GM12878 (cell line): ENCODE measurements at regions not wholly inside any gene's neighbourhood (a gene's known extent, or its start where the extent isn't known, plus 50 kb on each side); places are given as distances from the start of the nearest gene placed in this dataset.
A peak's percentile ranks its signal among the peaks of the same experiment; 100 is the strongest.

Experiments
- ATAC-seq: fragments of 200-7000 bp; cut with Tn5 transposase; 3 replicates; pipeline ENCODE4 v1.9.1; 2020; ENCODE audit warnings: mild to moderate bottlenecking, moderate library complexity
- BruUV-seq: library from RNA; stranded (reverse); fragments of 400-500 nt; replicated peaks from 2 replicates; lab custom pipeline; 2021; lab: Mats Ljungman, UMichigan
- CTCF ChIA-PET: fragments of 300-600 bp; sonication (Branson Sonifier 250); formaldehyde crosslinking; extraction: SDS; loops from one replicate; lab custom pipeline; 2021; ENCODE audit warnings: inconsistent platforms; lab: Yijun Ruan, JAX
- POLR2A ChIA-PET: fragments of 350-600 bp; formaldehyde crosslinking; extraction: SDS; loops from one replicate; lab custom pipeline; 2021; ENCODE audit warnings: inconsistent platforms; lab: Charles Lee
- RAD21 ChIA-PET: fragments of 300-600 bp; sonication (Branson Sonifier 250); formaldehyde crosslinking; loops from one replicate; lab custom pipeline; 2023; ENCODE audit warnings: antibody characterized with exemption; ENCODE audit not compliant: unreplicated experiment; lab: Charles Lee
- SMC1A ChIA-PET: fragments of 300-600 bp; sonication (Branson Sonifier 250); formaldehyde crosslinking; loops from one replicate; lab custom pipeline; 2023; ENCODE audit not compliant: unreplicated experiment, uncharacterized antibody; lab: Charles Lee
- DNase-seq: peaks from one replicate; pipeline ENCODE4 v3.0.0-alpha.2; 2011; ENCODE audit warnings: low read depth, low spot score
- FAIRE-seq: peaks from 3 replicates; lab custom pipeline; 2011; peaks lifted over from hg19 to GRCh38; lab: Jason Lieb, UNC
- H2AFZ ChIP-seq: 2 replicates; pipeline ENCODE4 v1.6.0; 2011; ENCODE audit warnings: low read depth, low read length, control low read depth; ENCODE audit not compliant: control insufficient read depth
- H3K27ac ChIP-seq: 2 replicates; pipeline ENCODE4 v1.5.1; 2011; ENCODE audit warnings: control low read depth; ENCODE audit not compliant: control insufficient read depth, insufficient read depth
- H3K27me3 ChIP-seq, 2 experiments: replicated peaks in 1 of 2; 2 replicates each; pipeline versions ENCODE4 v1.6.0 to v1.6.1; 2011; ENCODE audit warnings: low read length in 1 of 2; ENCODE audit not compliant: control insufficient read depth in 2 of 2, insufficient read depth in 2 of 2
- H3K36me3 ChIP-seq, 2 experiments: 2 replicates each; pipeline ENCODE4 v1.5.1; 2011; ENCODE audit warnings: low read length in 1 of 2; ENCODE audit not compliant: control insufficient read depth in 2 of 2, insufficient read depth in 2 of 2
- H3K4me1 ChIP-seq: 2 replicates; pipeline ENCODE4 v1.6.1; 2011; ENCODE audit warnings: mild to moderate bottlenecking, low read length, moderate library complexity, mixed read lengths; ENCODE audit not compliant: control insufficient read depth, insufficient read depth
- H3K4me2 ChIP-seq: 2 replicates; pipeline ENCODE4 v1.6.0; 2011; ENCODE audit warnings: control low read depth; ENCODE audit not compliant: control insufficient read depth, insufficient read depth
- H3K4me3 ChIP-seq: fragments of 200-600 bp; sonication (generic); 2 replicates; pipeline ENCODE4 v1.5.1; 2016
- H3K79me2 ChIP-seq: 2 replicates; pipeline ENCODE4 v1.6.0; 2011; ENCODE audit warnings: low read length; ENCODE audit not compliant: control insufficient read depth, insufficient read depth
- H3K9ac ChIP-seq: 2 replicates; pipeline ENCODE4 v1.8.0; 2011; ENCODE audit warnings: low read length, control low read depth, mixed read lengths; ENCODE audit not compliant: control insufficient read depth, insufficient read depth
- H3K9me3 ChIP-seq: replicated peaks from 3 replicates; pipeline ENCODE4 v1.5.1; 2011; ENCODE audit warnings: mild to moderate bottlenecking, low read length; ENCODE audit not compliant: control insufficient read depth, insufficient read depth
- H4K20me1 ChIP-seq: 2 replicates; pipeline ENCODE4 v1.6.0; 2011; ENCODE audit not compliant: control insufficient read depth, insufficient read depth
- BCL3 ChIP-seq: IDR thresholded peaks from 2 replicates; pipeline ENCODE4 v1.6.1; 2011; ENCODE audit warnings: borderline replicate concordance, low read depth, mild to moderate bottlenecking, moderate library complexity, low read length; ENCODE audit not compliant: insufficient read depth, poor library complexity, severe bottlenecking
- CBX5 ChIP-seq: sonication (generic); IDR thresholded peaks from 2 replicates; pipeline ENCODE4 v1.6.1; 2016; ENCODE audit warnings: low read depth, moderate library complexity, mild to moderate bottlenecking, inconsistent platforms
- DPF2 ChIP-seq: fragments of 450-650 bp; IDR thresholded peaks from 2 replicates; pipeline ENCODE4 v1.6.1; 2017; ENCODE audit warnings: mild to moderate bottlenecking
- ESRRA ChIP-seq: IDR thresholded peaks from 2 replicates; pipeline ENCODE4 v1.6.1; 2012; ENCODE audit warnings: mild to moderate bottlenecking, low read length, improper control_type of control experiment
- HDAC2 ChIP-seq: fragments of 200-600 bp; sonication (generic); IDR thresholded peaks from 2 replicates; pipeline ENCODE4 v1.6.1; 2017
- MTA2 ChIP-seq: fragments of 450-650 bp; IDR thresholded peaks from 2 replicates; pipeline ENCODE4 v1.6.1; 2016; ENCODE audit warnings: low read depth, mild to moderate bottlenecking, moderate library complexity
- NFIC ChIP-seq: IDR thresholded peaks from 2 replicates; pipeline ENCODE4 v1.6.1; 2012; ENCODE audit warnings: low read depth, mild to moderate bottlenecking, inconsistent platforms, low read length, moderate library complexity
- RCOR1 ChIP-seq: conservative IDR thresholded peaks from 2 replicates; pipeline ENCODE4 v1.6.1; 2012; ENCODE audit warnings: low read depth, low read length, improper control_type of control experiment
- RELB ChIP-seq: fragments of 450-650 bp; IDR thresholded peaks from 2 replicates; pipeline ENCODE4 v1.6.1; 2017; ENCODE audit warnings: low read depth, mild to moderate bottlenecking, moderate library complexity
- REST ChIP-seq: IDR thresholded peaks from 2 replicates; pipeline ENCODE4 v1.6.1; 2012; ENCODE audit warnings: mild to moderate bottlenecking, low read depth, low read length
- SKIL ChIP-seq: fragments of 450-650 bp; IDR thresholded peaks from 2 replicates; pipeline ENCODE4 v1.6.1; 2017; ENCODE audit warnings: mild to moderate bottlenecking, low read depth, inconsistent platforms; ENCODE audit not compliant: poor library complexity, severe bottlenecking
- SMARCA5 ChIP-seq: fragments of 450-650 bp; IDR thresholded peaks from 2 replicates; pipeline ENCODE4 v1.6.1; 2017; ENCODE audit warnings: mild to moderate bottlenecking
- SPI1 ChIP-seq: IDR thresholded peaks from 2 replicates; pipeline ENCODE4 v1.6.1; 2011; ENCODE audit warnings: low read depth, mild to moderate bottlenecking, low read length, moderate library complexity, borderline replicate concordance; ENCODE audit not compliant: insufficient read depth
- STAT1 ChIP-seq: fragments of 450-650 bp; conservative IDR thresholded peaks from 2 replicates; pipeline ENCODE4 v1.6.1; 2014; ENCODE audit warnings: antibody characterized with exemption, mild to moderate bottlenecking
- ZNF384 ChIP-seq: IDR thresholded peaks from 2 replicates; pipeline ENCODE4 v1.6.1; 2012; ENCODE audit warnings: low read depth, mild to moderate bottlenecking, low read length, improper control_type of control experiment, borderline replicate concordance
- WGBS: methylation state at CpG from one replicate; pipeline ENCODE4 v1.1.6; 2016; ENCODE audit warnings: low lambda C conversion rate; ENCODE audit not compliant: insufficient replicate concordance, insufficient coverage; ENCODE audit errors: missing lambda C conversion rate; 5-methylcytosine and 5-hydroxymethylcytosine counted together
- in situ Hi-C: fragments of 300-500 bp; cut with MboI; formaldehyde crosslinking; loops from 9 replicates; pipeline ENCODE4 v1.14.3; 2018; ENCODE audit warnings: mixed read lengths
- intact Hi-C: fragments of 100-400 bp; cut with micrococcal nuclease; formaldehyde crosslinking; loops from one replicate; pipeline ENCODE4 v1.14.2; 2022; ENCODE audit not compliant: unreplicated experiment

- TF ChIP-seq CBX5 (no peak), BCL3 (no peak)
Measured at GRCh38 chr11:15481871-15482270, 367.1 kb downstream of the INSC start (continued).

GRCh38 chr11:15483205-15483604 is 368.5 kb downstream of the INSC start:
- H4K20me1 ChIP-seq, result no peaks in the 10 kb centered on the region
- H3K9ac ChIP-seq, result no peak overlapping the region
- H3K4me2 ChIP-seq, result no peak overlapping the region
- in situ Hi-C loops, result no loop called here
- BruUV-seq, result no TSS peak
- DNase-seq, result no peak
- ChIA-PET RAD21 (no interaction called here), SMC1A (interaction anchor here (1.3 kb wide), 1 partner anchor 35 kb away, joined by 4 read pairs; no protein-coding TSS in a partner anchor), POLR2A (no interaction called here), CTCF (no interaction called here)
- WGBS, result 0% methylated on average over 1 of the region's 1 CpG
- H3K79me2 ChIP-seq, result no peaks in the 10 kb centered on the region
- no peak overlapping the region for H3K27ac ChIP-seq
- intact Hi-C loops, result no loop called here
- peak; percentile 86 for ATAC-seq
- no peaks in the 10 kb centered on the region for H3K9me3 ChIP-seq
- H3K27me3 ChIP-seq, result no peaks in the 10 kb centered on the region; a peak in 1 of 4 replicates
- H2AFZ ChIP-seq, result no peak overlapping the region
- H3K36me3 ChIP-seq, result no peaks in the 10 kb centered on the region
- H3K4me1 ChIP-seq, result no peaks in the 10 kb centered on the region
- H3K4me3 ChIP-seq, result no peak overlapping the region
- FAIRE-seq, result no peak
- no peak for TF ChIP-seq HDAC2
- TF ChIP-seq ZNF384, result 0 out of 2 replicates have a peak, but pooled peaks have one; percentile 43
- TF ChIP-seq NFIC, result peak; percentile 50; the same call in 1 of the 2 replicates
- peak; percentile 78 for TF ChIP-seq MTA2
- peak; percentile 78 for TF ChIP-seq SPI1
- no peak for TF ChIP-seq CBX5
- TF ChIP-seq REST, result no peak
- TF ChIP-seq STAT1, result no peak
- peak; percentile 65; the same call in 1 of the 2 replicates for TF ChIP-seq RELB
- TF ChIP-seq RCOR1, result no peak
- TF ChIP-seq ESRRA, result no peak
- TF ChIP-seq DPF2, result peak; percentile 52
- TF ChIP-seq SMARCA5, result no peak
- peak; percentile 32 for TF ChIP-seq SKIL
